ENCODE measurements at regions not wholly inside any gene's neighbourhood (a gene's known extent, or its start where the extent isn't known, plus 50 kb on each side); places are given as distances from the start of the nearest gene placed in this dataset.

DNA sequence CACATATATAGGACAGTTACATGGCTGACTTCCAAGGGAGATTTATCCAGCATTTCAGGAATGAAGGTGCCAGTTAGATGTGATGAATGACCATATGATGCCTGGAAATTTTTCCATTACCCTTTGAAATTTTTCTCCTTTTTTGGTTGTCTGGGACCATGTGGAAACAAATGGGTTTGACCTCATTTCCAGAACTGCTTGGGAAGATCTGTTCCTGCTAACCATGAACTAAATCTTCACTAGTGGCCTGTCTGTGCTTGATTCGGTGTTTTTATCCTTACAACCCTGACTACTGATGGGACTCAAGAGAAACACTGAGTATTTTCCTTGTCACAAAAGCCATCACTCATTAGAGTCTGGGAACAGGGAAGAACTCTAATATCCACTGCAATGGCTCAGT, 409.4 kb downstream of the PDCD6IP start:
- no peak overlapping the region for H3K4me3 Mint-ChIP-seq
- Histone ChIP-seq H3K4me3 (ENCODE audit: low read length in 2 of 2) (no peak overlapping the region), H3K27ac (ENCODE audit: low read depth, low read length) (no peak overlapping the region), H3K36me3 (ENCODE audit: insufficient read depth, low read length) (no peaks in the 10 kb centered on the region), H3K4me1 (ENCODE audit: insufficient read depth, low read length) (no peaks in the 10 kb centered on the region), H3K27me3 (ENCODE audit: insufficient read depth, low read length) (no peaks in the 10 kb centered on the region), H3K9me3 (ENCODE audit: control insufficient read depth in 1 of 2, low read length in 2 of 2) (no peaks in the 10 kb centered on the region)
- intact Hi-C loops (cut with micrococcal nuclease) = no loop called here
- POLR2A ChIA-PET (ENCODE audit: partially characterized antibody) = no interaction called here
- no peaks in the 10 kb centered on the region for H3K4me1 Mint-ChIP-seq
- DNase-seq = no peak
- CTCF ChIA-PET (ENCODE audit: partially characterized antibody) = no interaction called here
- no peaks in the 10 kb centered on the region for H3K36me3 Mint-ChIP-seq
- no peaks in the 10 kb centered on the region for H3K9me3 Mint-ChIP-seq
- H3K27ac Mint-ChIP-seq = no peak overlapping the region
- peaks cover 2% of the 10 kb centered on the region in 2 donors for H3K27me3 Mint-ChIP-seq

DNA sequence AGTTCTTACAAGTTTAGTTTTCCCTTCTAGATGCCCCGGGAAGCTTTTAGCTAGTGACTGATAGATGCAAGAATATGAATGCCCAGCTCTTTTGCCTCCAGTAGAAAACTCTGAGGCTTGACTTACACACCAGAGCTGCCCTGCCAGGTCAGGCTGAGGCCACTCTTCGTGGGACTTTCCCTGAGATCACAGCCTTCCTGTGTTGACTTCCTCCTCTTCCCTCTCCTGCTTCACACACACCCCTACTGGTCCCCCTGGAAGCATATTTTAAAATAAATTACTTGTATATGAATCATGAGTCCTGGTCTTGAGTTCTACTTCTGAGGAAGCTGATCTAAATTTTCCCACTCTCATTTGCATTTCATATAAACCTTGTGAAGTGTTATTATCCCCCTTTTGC, 413.7 kb downstream of the PDCD6IP start:
- ChIA-PET CTCF (ENCODE audit: partially characterized antibody) (no interaction called here), POLR2A (ENCODE audit: partially characterized antibody) (no interaction called here)
- intact Hi-C loops (cut with micrococcal nuclease) = no loop called here
- H3K4me1 Mint-ChIP-seq = no peaks in the 10 kb centered on the region
- no peaks in the 10 kb centered on the region for H3K9me3 ChIP-seq (ENCODE audit: control insufficient read depth in 1 of 2, low read length in 2 of 2)
- no peaks in the 10 kb centered on the region for H3K36me3 ChIP-seq (ENCODE audit: insufficient read depth, low read length)
- H3K9me3 Mint-ChIP-seq = no peaks in the 10 kb centered on the region
- no peak for DNase-seq
- H3K4me3 ChIP-seq (ENCODE audit: low read length in 2 of 2) = no peak overlapping the region
- H3K27ac ChIP-seq (ENCODE audit: low read depth, low read length) = no peak overlapping the region
- no peak overlapping the region for H3K27ac Mint-ChIP-seq
- H3K27me3 ChIP-seq (ENCODE audit: insufficient read depth, low read length) = no peaks in the 10 kb centered on the region
- H3K27me3 Mint-ChIP-seq = peaks cover 2% of the 10 kb centered on the region in 2 donors
- H3K36me3 Mint-ChIP-seq = no peaks in the 10 kb centered on the region
- no peak overlapping the region for H3K4me3 Mint-ChIP-seq
- no peaks in the 10 kb centered on the region for H3K4me1 ChIP-seq (ENCODE audit: insufficient read depth, low read length)

DNA sequence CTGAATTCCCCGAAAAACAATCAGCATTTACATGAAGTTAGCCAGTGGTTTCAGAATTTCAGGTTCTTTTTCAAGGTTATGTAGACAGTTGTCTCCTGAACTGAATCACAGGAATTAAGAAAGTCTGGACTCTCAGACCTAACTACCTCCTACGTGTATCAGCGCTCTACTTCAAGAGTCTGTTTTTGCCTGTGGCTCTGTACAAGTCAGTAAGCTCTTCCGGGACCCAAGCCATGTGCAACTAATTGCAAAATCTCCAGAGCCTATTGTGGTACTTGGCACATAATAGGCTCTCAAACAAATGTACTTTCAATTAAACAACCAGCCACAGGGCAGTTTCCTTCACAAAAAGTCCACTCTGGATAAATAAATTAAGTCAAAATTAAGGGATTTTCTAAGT, 414.2 kb downstream of the PDCD6IP start:
- Histone ChIP-seq H3K27ac (ENCODE audit: low read depth, low read length) (no peak overlapping the region), H3K4me3 (ENCODE audit: low read length in 2 of 2) (no peak overlapping the region), H3K27me3 (ENCODE audit: insufficient read depth, low read length) (no peaks in the 10 kb centered on the region), H3K36me3 (ENCODE audit: insufficient read depth, low read length) (no peaks in the 10 kb centered on the region), H3K9me3 (ENCODE audit: control insufficient read depth in 1 of 2, low read length in 2 of 2) (no peaks in the 10 kb centered on the region), H3K4me1 (ENCODE audit: insufficient read depth, low read length) (no peaks in the 10 kb centered on the region)
- intact Hi-C loops (cut with micrococcal nuclease) = no loop called here
- Mint-ChIP-seq H3K9me3 (no peaks in the 10 kb centered on the region), H3K27ac (no peak overlapping the region), H3K27me3 (peaks cover 2% of the 10 kb centered on the region in 2 donors), H3K4me3 (no peak overlapping the region), H3K4me1 (no peaks in the 10 kb centered on the region), H3K36me3 (no peaks in the 10 kb centered on the region)
- ChIA-PET CTCF (ENCODE audit: partially characterized antibody) (no interaction called here), POLR2A (ENCODE audit: partially characterized antibody) (no interaction called here)
- DNase-seq = no peak

DNA sequence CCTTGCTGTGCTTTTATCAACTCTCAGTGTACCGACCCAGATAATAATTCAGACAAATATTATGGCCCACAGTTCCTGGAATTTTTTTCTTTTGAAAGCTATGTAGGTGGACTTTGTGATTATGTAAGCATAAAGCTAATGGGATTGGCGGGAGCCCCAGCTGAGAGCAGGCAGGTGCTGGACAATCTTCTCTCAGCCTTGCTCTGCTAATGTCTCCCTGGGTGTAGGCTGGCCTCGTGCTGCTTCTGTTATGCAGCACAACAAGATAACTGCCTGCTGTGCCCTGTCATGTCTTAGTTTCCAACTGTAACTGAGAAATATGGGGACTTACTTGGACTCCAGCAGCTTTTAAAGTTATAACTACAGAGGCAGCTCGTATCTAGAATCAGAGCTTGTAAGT, 415.0 kb downstream of the PDCD6IP start:
- ChIA-PET POLR2A (ENCODE audit: partially characterized antibody) (no interaction called here), CTCF (ENCODE audit: partially characterized antibody) (interaction anchor here (0.7 kb wide), 1 partner anchor 56 kb away, joined by 3 read pairs; no protein-coding TSS in a partner anchor)
- intact Hi-C loops (cut with micrococcal nuclease) = no loop called here
- no peak overlapping the region for H3K4me3 Mint-ChIP-seq
- H3K9me3 Mint-ChIP-seq = peaks cover 0 to 1% (median 0%) of the 10 kb centered on the region in 8 donors
- peaks cover 2 to 5% of the 10 kb centered on the region in 2 donors for H3K27me3 Mint-ChIP-seq
- Histone ChIP-seq H3K27ac (ENCODE audit: low read depth, low read length) (no peak overlapping the region), H3K9me3 (ENCODE audit: control insufficient read depth in 1 of 2, low read length in 2 of 2) (no peaks in the 10 kb centered on the region), H3K36me3 (ENCODE audit: insufficient read depth, low read length) (no peaks in the 10 kb centered on the region), H3K4me3 (ENCODE audit: low read length in 2 of 2) (no peak overlapping the region), H3K27me3 (ENCODE audit: insufficient read depth, low read length) (no peaks in the 10 kb centered on the region), H3K4me1 (ENCODE audit: insufficient read depth, low read length) (no peaks in the 10 kb centered on the region)
- H3K27ac Mint-ChIP-seq = no peak overlapping the region
- H3K4me1 Mint-ChIP-seq = no peaks in the 10 kb centered on the region
- DNase-seq = no peak
- H3K36me3 Mint-ChIP-seq = no peaks in the 10 kb centered on the region

DNA sequence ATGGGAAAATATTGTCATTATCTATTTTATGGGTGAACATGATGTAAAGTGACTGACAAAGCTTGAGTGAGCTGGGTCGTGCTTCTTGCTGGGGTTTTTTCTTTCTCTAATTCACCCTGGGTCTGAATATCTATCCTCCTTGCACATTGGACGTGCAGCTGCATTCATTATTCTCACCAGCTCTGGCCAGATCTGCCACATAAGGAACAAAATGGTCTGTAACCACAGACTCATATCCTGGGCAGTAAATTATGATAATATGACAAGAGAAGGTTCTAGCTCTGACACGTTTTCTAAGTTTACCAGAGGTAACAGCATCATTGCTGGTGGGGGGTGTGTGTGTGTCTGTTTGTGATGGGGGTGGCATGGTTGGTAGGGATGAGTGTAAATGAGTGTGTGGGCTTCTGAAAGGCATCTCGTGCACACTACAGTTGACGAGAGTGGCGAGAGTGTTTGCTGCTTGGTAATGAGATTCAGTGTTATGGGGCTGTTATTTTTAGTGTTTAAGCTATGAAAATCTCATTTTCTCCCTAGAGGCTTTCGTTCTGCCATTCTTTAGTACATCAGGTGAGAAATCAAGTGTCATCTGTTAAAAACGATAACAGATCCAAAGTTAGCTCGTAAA, 418.4 kb downstream of the PDCD6IP start:
- Mint-ChIP-seq H3K36me3 (no peaks in the 10 kb centered on the region), H3K27ac (peak overlapping the region in 1 of 7 donors; percentile 5), H3K9me3 (peaks cover 0 to 2% (median 0%) of the 10 kb centered on the region in 8 donors), H3K4me1 (no peaks in the 10 kb centered on the region), H3K27me3 (peaks cover 0 to 3% of the 10 kb centered on the region in 2 donors), H3K4me3 (no peak overlapping the region)
- no peaks in the 10 kb centered on the region for H3K9me3 ChIP-seq (ENCODE audit: control insufficient read depth in 1 of 2, low read length in 2 of 2)
- no peak for DNase-seq
- H3K36me3 ChIP-seq (ENCODE audit: insufficient read depth, low read length) = no peaks in the 10 kb centered on the region
- H3K4me1 ChIP-seq (ENCODE audit: insufficient read depth, low read length) = no peaks in the 10 kb centered on the region
- H3K27me3 ChIP-seq (ENCODE audit: insufficient read depth, low read length) = no peaks in the 10 kb centered on the region
- POLR2A ChIA-PET (ENCODE audit: partially characterized antibody) = no interaction called here
- H3K4me3 ChIP-seq (ENCODE audit: low read length in 2 of 2) = no peak overlapping the region
- CTCF ChIA-PET (ENCODE audit: partially characterized antibody) = no interaction called here
- intact Hi-C loops (cut with micrococcal nuclease) = no loop called here
- H3K27ac ChIP-seq (ENCODE audit: low read depth, low read length) = no peak overlapping the region

DNA sequence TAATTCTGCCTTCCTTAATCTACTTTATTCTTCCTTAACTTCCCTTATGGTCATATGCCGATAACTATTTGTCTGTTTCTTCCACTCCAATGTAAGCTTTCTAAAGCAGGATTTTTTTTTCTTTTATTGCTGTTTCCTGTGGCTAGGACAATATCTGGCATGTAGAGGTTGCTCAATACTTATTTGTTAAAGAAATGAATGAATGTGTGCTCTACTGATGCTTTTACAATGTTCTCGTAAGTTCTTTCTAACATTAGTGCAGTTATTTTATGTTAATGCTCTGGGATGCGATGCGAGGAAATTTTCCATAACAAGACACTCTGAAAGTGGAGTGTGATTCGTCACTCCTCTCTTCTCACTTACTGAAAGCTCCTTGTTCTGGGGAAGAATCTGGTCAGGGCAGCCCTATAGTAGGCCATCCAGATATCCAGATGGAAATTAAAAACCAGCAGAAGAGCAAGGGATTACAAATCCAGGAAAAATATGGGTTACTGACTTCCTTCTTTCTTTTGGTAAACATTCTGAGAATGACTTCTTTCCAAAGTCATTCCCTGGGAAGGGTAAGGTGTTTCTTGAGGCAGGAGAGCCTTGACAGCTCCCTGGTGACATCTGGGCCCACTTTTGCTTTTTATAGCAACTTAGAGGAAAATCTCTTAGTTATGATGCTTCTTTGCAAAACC, 420.4 kb downstream of the PDCD6IP start:
- ChIA-PET CTCF (ENCODE audit: partially characterized antibody) (no interaction called here), POLR2A (ENCODE audit: partially characterized antibody) (no interaction called here)
- Histone ChIP-seq H3K27me3 (ENCODE audit: insufficient read depth, low read length) (no peaks in the 10 kb centered on the region), H3K36me3 (ENCODE audit: insufficient read depth, low read length) (no peaks in the 10 kb centered on the region), H3K4me1 (ENCODE audit: insufficient read depth, low read length) (no peaks in the 10 kb centered on the region), H3K4me3 (ENCODE audit: low read length in 2 of 2) (no peak overlapping the region), H3K27ac (ENCODE audit: low read depth, low read length) (no peak overlapping the region), H3K9me3 (ENCODE audit: control insufficient read depth in 1 of 2, low read length in 2 of 2) (no peaks in the 10 kb centered on the region)
- Mint-ChIP-seq H3K36me3 (no peaks in the 10 kb centered on the region), H3K27ac (no peak overlapping the region), H3K4me3 (peak overlapping the region in 1 of 8 donors; percentile 46), H3K4me1 (no peaks in the 10 kb centered on the region), H3K27me3 (peaks cover 0 to 3% of the 10 kb centered on the region in 2 donors), H3K9me3 (peaks cover 0 to 2% (median 0%) of the 10 kb centered on the region in 8 donors)
- intact Hi-C loops (cut with micrococcal nuclease) = no loop called here
- DNase-seq = no peak

DNA sequence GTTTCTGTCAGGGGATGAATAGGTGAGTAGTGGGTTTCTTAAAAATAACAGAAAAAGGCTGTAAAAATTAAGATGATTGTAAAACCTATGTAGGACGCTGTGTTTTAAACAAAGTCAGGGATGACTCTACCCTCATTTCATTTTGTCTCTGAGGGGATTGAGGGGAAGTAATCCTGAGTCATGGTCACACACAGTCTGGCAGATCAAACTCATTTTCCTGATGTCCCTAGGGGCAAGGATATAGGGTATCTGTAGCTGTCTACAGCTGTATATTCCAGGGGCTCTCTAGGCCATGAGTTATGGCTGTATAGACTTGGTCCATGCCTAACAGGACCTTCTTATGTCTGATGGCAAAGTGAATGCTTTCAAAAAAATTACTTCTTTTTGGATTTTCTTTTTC, 421.1 kb downstream of the PDCD6IP start:
- no peak overlapping the region for H3K27ac ChIP-seq (ENCODE audit: low read depth, low read length)
- Mint-ChIP-seq H3K4me1 (no peaks in the 10 kb centered on the region), H3K9me3 (peaks cover 0 to 2% (median 0%) of the 10 kb centered on the region in 8 donors), H3K27me3 (peaks cover 0 to 3% of the 10 kb centered on the region in 2 donors), H3K36me3 (no peaks in the 10 kb centered on the region), H3K27ac (no peak overlapping the region), H3K4me3 (no peak overlapping the region)
- no peak overlapping the region for H3K4me3 ChIP-seq (ENCODE audit: low read length in 2 of 2)
- CTCF ChIA-PET (ENCODE audit: partially characterized antibody) = no interaction called here
- H3K9me3 ChIP-seq (ENCODE audit: control insufficient read depth in 1 of 2, low read length in 2 of 2) = no peaks in the 10 kb centered on the region
- no peaks in the 10 kb centered on the region for H3K36me3 ChIP-seq (ENCODE audit: insufficient read depth, low read length)
- intact Hi-C loops (cut with micrococcal nuclease) = no loop called here
- no peaks in the 10 kb centered on the region for H3K4me1 ChIP-seq (ENCODE audit: insufficient read depth, low read length)
- DNase-seq = no peak
- POLR2A ChIA-PET (ENCODE audit: partially characterized antibody) = no interaction called here
- H3K27me3 ChIP-seq (ENCODE audit: insufficient read depth, low read length) = no peaks in the 10 kb centered on the region
